Activated T-cell treated with anti-CD3 and anti-CD28 coated beads for 1 hour (primary cell): ENCODE measurements at regions not wholly inside any gene's neighbourhood (a gene's known extent, or its start where the extent isn't known, plus 50 kb on each side); places are given as distances from the start of the nearest gene placed in this dataset.

Experiments
- DNase-seq: peaks from one replicate; pipeline ENCODE4 v3.0.0-alpha.2; 2020; ENCODE audit warnings: low read depth

GRCh38 chr10:131802996-131803395, 97.8 kb upstream of the PPP2R2D start:
- DNase-seq: no peak

- DNase-seq: no peak
Measured at GRCh38 chr10:131803860-131804425, 96.9 kb upstream of the PPP2R2D start.

GRCh38 chr10:131804551-131805295, 96.1 kb upstream of the PPP2R2D start:
- DNase-seq: no peak

GRCh38 chr10:131805696-131806095, 95.1 kb upstream of the PPP2R2D start:
- no peak for DNase-seq

GRCh38 chr10:131806146-131806545, 94.7 kb upstream of the PPP2R2D start:
- DNase-seq: no peak

GRCh38 chr10:131806646-131807317, 94.0 kb upstream of the PPP2R2D start:
- no peak for DNase-seq

- no peak for DNase-seq
Measured at GRCh38 chr10:131808370-131808930, 92.4 kb upstream of the PPP2R2D start.

GRCh38 chr10:131810036-131810804, 90.6 kb upstream of the PPP2R2D start:
- no peak for DNase-seq

GRCh38 chr10:131810805-131811629, 89.8 kb upstream of the PPP2R2D start:
- no peak for DNase-seq

GRCh38 chr10:131811630-131812403, 89.0 kb upstream of the PPP2R2D start:
- no peak for DNase-seq

- no peak for DNase-seq
Measured at GRCh38 chr10:131812736-131813604, 87.8 kb upstream of the PPP2R2D start.

- DNase-seq: no peak
Measured at GRCh38 chr10:131814567-131815265, 86.1 kb upstream of the PPP2R2D start.

GRCh38 chr10:131815266-131816156, 85.3 kb upstream of the PPP2R2D start:
- no peak for DNase-seq

GRCh38 chr10:131816157-131816775, 84.5 kb upstream of the PPP2R2D start:
- no peak for DNase-seq

- DNase-seq: no peak
Measured at GRCh38 chr10:131816941-131817700, 83.7 kb upstream of the PPP2R2D start.

- no peak for DNase-seq
Measured at GRCh38 chr10:131817866-131818509, 82.8 kb upstream of the PPP2R2D start.
